T-helper 1 cell (primary cell): ENCODE measurements at regions not wholly inside any gene's neighbourhood (a gene's known extent, or its start where the extent isn't known, plus 50 kb on each side); places are given as distances from the start of the nearest gene placed in this dataset.

Experiments
- DNase-seq, 5 donors: peaks; one replicate each; pipeline ENCODE4 v3.0.0-alpha.2; 2012 to 2020

- DNase-seq: no peak
Observed at GRCh38 chr3:154801729-154802128, 278.4 kb upstream of the MME start.

- DNase-seq: no peak
Observed at GRCh38 chr3:154799800-154800199, 280.3 kb upstream of the MME start.

- no peak for DNase-seq
Observed at GRCh38 chr3:154795582-154795981, 284.5 kb upstream of the MME start.

- no peak for DNase-seq
Observed at GRCh38 chr3:154794814-154795445, 285.2 kb upstream of the MME start.

GRCh38 chr3:154794391-154794790 lies 285.7 kb upstream of the MME start:
- DNase-seq: no peak

GRCh38 chr3:154792828-154793227 lies 287.3 kb upstream of the MME start:
- no peak for DNase-seq

- DNase-seq: no peak
Observed at GRCh38 chr3:154791611-154792010, 288.5 kb upstream of the MME start.

GRCh38 chr3:154786724-154787123 lies 293.4 kb upstream of the MME start:
- no peak for DNase-seq

- no peak for DNase-seq
Observed at GRCh38 chr3:154783521-154783931, 296.6 kb upstream of the MME start.

GRCh38 chr3:154783061-154783460 lies 297.1 kb upstream of the MME start:
- DNase-seq: no peak

- DNase-seq: no peak
Observed at GRCh38 chr3:154782151-154782550, 298.0 kb upstream of the MME start.

GRCh38 chr3:154781595-154781994 lies 298.5 kb upstream of the MME start:
- DNase-seq: no peak

- DNase-seq: no peak
Observed at GRCh38 chr3:154780263-154780662, 299.9 kb upstream of the MME start.

GRCh38 chr3:154779571-154779970 lies 300.5 kb upstream of the MME start:
- DNase-seq: no peak

GRCh38 chr3:154778057-154778456 lies 302.1 kb upstream of the MME start:
- no peak for DNase-seq

- DNase-seq: no peak
Observed at GRCh38 chr3:154776549-154777225, 303.4 kb upstream of the MME start.

- DNase-seq: no peak
Observed at GRCh38 chr3:154775821-154776548, 304.1 kb upstream of the MME start.

- DNase-seq: no peak
Observed at GRCh38 chr3:154766765-154767503, 313.2 kb upstream of the MME start.

GRCh38 chr3:154764856-154765640 lies 315.1 kb upstream of the MME start:
- DNase-seq: no peak

GRCh38 chr3:154762486-154762885 lies 317.6 kb upstream of the MME start:
- no peak for DNase-seq

GRCh38 chr3:154759966-154760365 lies 320.2 kb upstream of the MME start:
- DNase-seq: no peak

GRCh38 chr3:154758109-154758868 lies 321.8 kb upstream of the MME start:
- DNase-seq: no peak
